GM12878 (cell line): ENCODE measurements at regions not wholly inside any gene's neighbourhood (a gene's known extent, or its start where the extent isn't known, plus 50 kb on each side); places are given as distances from the start of the nearest gene placed in this dataset.

Experiments used
- ATAC-seq: fragments of 200-7000 bp; cut with Tn5 transposase; 3 replicates; pipeline ENCODE4 v1.9.1; 2020; ENCODE audit warnings: mild to moderate bottlenecking, moderate library complexity
- BruUV-seq: library from RNA; stranded (reverse); fragments of 400-500 nt; replicated peaks from 2 replicates; lab custom pipeline; 2021; lab: Mats Ljungman, UMichigan
- CTCF ChIA-PET: fragments of 300-600 bp; sonication (Branson Sonifier 250); formaldehyde crosslinking; extraction: SDS; loops from one replicate; lab custom pipeline; 2021; ENCODE audit warnings: inconsistent platforms; lab: Yijun Ruan, JAX
- POLR2A ChIA-PET: fragments of 350-600 bp; formaldehyde crosslinking; extraction: SDS; loops from one replicate; lab custom pipeline; 2021; ENCODE audit warnings: inconsistent platforms; lab: Charles Lee
- RAD21 ChIA-PET: fragments of 300-600 bp; sonication (Branson Sonifier 250); formaldehyde crosslinking; loops from one replicate; lab custom pipeline; 2023; ENCODE audit warnings: antibody characterized with exemption; ENCODE audit not compliant: unreplicated experiment; lab: Charles Lee
- SMC1A ChIA-PET: fragments of 300-600 bp; sonication (Branson Sonifier 250); formaldehyde crosslinking; loops from one replicate; lab custom pipeline; 2023; ENCODE audit not compliant: unreplicated experiment, uncharacterized antibody; lab: Charles Lee
- DNase-seq: peaks from one replicate; pipeline ENCODE4 v3.0.0-alpha.2; 2011; ENCODE audit warnings: low read depth, low spot score
- FAIRE-seq: peaks from 3 replicates; lab custom pipeline; 2011; peaks lifted over from hg19 to GRCh38; lab: Jason Lieb, UNC
- H2AFZ ChIP-seq: 2 replicates; pipeline ENCODE4 v1.6.0; 2011; ENCODE audit warnings: low read depth, low read length, control low read depth; ENCODE audit not compliant: control insufficient read depth
- H3K27ac ChIP-seq: 2 replicates; pipeline ENCODE4 v1.5.1; 2011; ENCODE audit warnings: control low read depth; ENCODE audit not compliant: control insufficient read depth, insufficient read depth
- H3K27me3 ChIP-seq, 2 experiments: replicated peaks in 1 of 2; 2 replicates each; pipeline versions ENCODE4 v1.6.0 to v1.6.1; 2011; ENCODE audit warnings: low read length in 1 of 2; ENCODE audit not compliant: control insufficient read depth in 2 of 2, insufficient read depth in 2 of 2
- H3K36me3 ChIP-seq, 2 experiments: 2 replicates each; pipeline ENCODE4 v1.5.1; 2011; ENCODE audit warnings: low read length in 1 of 2; ENCODE audit not compliant: control insufficient read depth in 2 of 2, insufficient read depth in 2 of 2
- H3K4me1 ChIP-seq: 2 replicates; pipeline ENCODE4 v1.6.1; 2011; ENCODE audit warnings: mild to moderate bottlenecking, low read length, moderate library complexity, mixed read lengths; ENCODE audit not compliant: control insufficient read depth, insufficient read depth
- H3K4me2 ChIP-seq: 2 replicates; pipeline ENCODE4 v1.6.0; 2011; ENCODE audit warnings: control low read depth; ENCODE audit not compliant: control insufficient read depth, insufficient read depth
- H3K4me3 ChIP-seq: fragments of 200-600 bp; sonication (generic); 2 replicates; pipeline ENCODE4 v1.5.1; 2016
- H3K79me2 ChIP-seq: 2 replicates; pipeline ENCODE4 v1.6.0; 2011; ENCODE audit warnings: low read length; ENCODE audit not compliant: control insufficient read depth, insufficient read depth
- H3K9ac ChIP-seq: 2 replicates; pipeline ENCODE4 v1.8.0; 2011; ENCODE audit warnings: low read length, control low read depth, mixed read lengths; ENCODE audit not compliant: control insufficient read depth, insufficient read depth
- H3K9me3 ChIP-seq: replicated peaks from 3 replicates; pipeline ENCODE4 v1.5.1; 2011; ENCODE audit warnings: mild to moderate bottlenecking, low read length; ENCODE audit not compliant: control insufficient read depth, insufficient read depth
- H4K20me1 ChIP-seq: 2 replicates; pipeline ENCODE4 v1.6.0; 2011; ENCODE audit not compliant: control insufficient read depth, insufficient read depth
- CBX5 ChIP-seq: sonication (generic); IDR thresholded peaks from 2 replicates; pipeline ENCODE4 v1.6.1; 2016; ENCODE audit warnings: low read depth, moderate library complexity, mild to moderate bottlenecking, inconsistent platforms
- CHD4 ChIP-seq: fragments of 200-600 bp; sonication (generic); IDR thresholded peaks from 2 replicates; pipeline ENCODE4 v1.6.1; 2016; ENCODE audit warnings: mild to moderate bottlenecking
- MYB ChIP-seq: fragments of 150-350 bp; IDR thresholded peaks from 2 replicates; pipeline ENCODE4 v1.6.1; 2014; ENCODE audit warnings: mild to moderate bottlenecking, low read depth, low read length, borderline replicate concordance
- NR2C2 ChIP-seq: IDR thresholded peaks from 2 replicates; pipeline ENCODE4 v1.6.1; 2011; ENCODE audit warnings: borderline replicate concordance, low read depth; ENCODE audit not compliant: control insufficient read depth, insufficient read length
- POLR2A ChIP-seq: IDR thresholded peaks from 2 replicates; pipeline ENCODE4 v1.6.1; 2011; ENCODE audit warnings: low read depth, mild to moderate bottlenecking, low read length
- SMARCA5 ChIP-seq: fragments of 450-650 bp; IDR thresholded peaks from 2 replicates; pipeline ENCODE4 v1.6.1; 2017; ENCODE audit warnings: mild to moderate bottlenecking
- TCF12 ChIP-seq: IDR thresholded peaks from 2 replicates; pipeline ENCODE4 v1.6.1; 2011; ENCODE audit warnings: low read depth, mild to moderate bottlenecking, low read length
- ZNF622 ChIP-seq: fragments of 450-650 bp; IDR thresholded peaks from 2 replicates; pipeline ENCODE4 v1.6.1; 2017; ENCODE audit warnings: mild to moderate bottlenecking, inconsistent platforms
- WGBS: methylation state at CpG from one replicate; pipeline ENCODE4 v1.1.6; 2016; ENCODE audit warnings: low lambda C conversion rate; ENCODE audit not compliant: insufficient replicate concordance, insufficient coverage; ENCODE audit errors: missing lambda C conversion rate; 5-methylcytosine and 5-hydroxymethylcytosine counted together
- in situ Hi-C: fragments of 300-500 bp; cut with MboI; formaldehyde crosslinking; loops from 9 replicates; pipeline ENCODE4 v1.14.3; 2018; ENCODE audit warnings: mixed read lengths
- intact Hi-C: fragments of 100-400 bp; cut with micrococcal nuclease; formaldehyde crosslinking; loops from one replicate; pipeline ENCODE4 v1.14.2; 2022; ENCODE audit not compliant: unreplicated experiment
- TF ChIP-seq, protein P1 (sequence below): fragments of 450-650 bp; IDR thresholded peaks from 2 replicates; pipeline ENCODE4 v1.6.1; 2016; ENCODE audit warnings: mild to moderate bottlenecking
- TF ChIP-seq, protein P2 (sequence below): IDR thresholded peaks from 2 replicates; pipeline ENCODE4 v1.6.1; 2011; ENCODE audit warnings: borderline replicate concordance, low read depth, mild to moderate bottlenecking, moderate library complexity, mixed read lengths, low read length; ENCODE audit not compliant: insufficient read depth; ENCODE audit errors: extremely low read length
- TF ChIP-seq, protein P3 (sequence below): fragments of 450-650 bp; IDR thresholded peaks from 2 replicates; pipeline ENCODE4 v1.6.1; 2017; ENCODE audit warnings: mild to moderate bottlenecking
- TF ChIP-seq, protein P4 (sequence below): IDR thresholded peaks from 2 replicates; pipeline ENCODE4 v1.6.1; 2012; ENCODE audit warnings: low read depth, low read length, improper control_type of control experiment

DNA sequence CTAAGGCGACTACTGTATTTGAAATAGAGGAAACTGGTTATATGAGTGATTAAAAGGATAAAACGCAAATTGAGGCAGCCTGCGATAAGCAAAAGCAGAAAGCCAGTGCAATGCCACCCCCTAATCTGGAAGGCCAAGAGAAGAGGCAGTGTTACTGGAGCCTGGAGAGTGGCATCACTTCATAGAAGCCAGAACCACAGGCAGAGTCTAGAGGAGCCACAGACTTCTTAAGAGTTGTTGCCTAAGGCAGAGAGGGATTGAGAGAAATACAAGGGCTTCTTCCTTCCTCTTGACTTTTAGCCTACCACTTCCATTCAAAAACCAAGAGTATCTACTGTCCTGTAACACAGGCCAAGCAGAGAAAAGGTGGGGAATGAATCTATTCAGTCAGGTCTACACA is 94.9 kb upstream of the SKAP2 start:
- H3K27ac ChIP-seq = no peak overlapping the region
- FAIRE-seq (no peak), ATAC-seq (no peak), DNase-seq (no peak)
- TF ChIP-seq, protein P1, sequence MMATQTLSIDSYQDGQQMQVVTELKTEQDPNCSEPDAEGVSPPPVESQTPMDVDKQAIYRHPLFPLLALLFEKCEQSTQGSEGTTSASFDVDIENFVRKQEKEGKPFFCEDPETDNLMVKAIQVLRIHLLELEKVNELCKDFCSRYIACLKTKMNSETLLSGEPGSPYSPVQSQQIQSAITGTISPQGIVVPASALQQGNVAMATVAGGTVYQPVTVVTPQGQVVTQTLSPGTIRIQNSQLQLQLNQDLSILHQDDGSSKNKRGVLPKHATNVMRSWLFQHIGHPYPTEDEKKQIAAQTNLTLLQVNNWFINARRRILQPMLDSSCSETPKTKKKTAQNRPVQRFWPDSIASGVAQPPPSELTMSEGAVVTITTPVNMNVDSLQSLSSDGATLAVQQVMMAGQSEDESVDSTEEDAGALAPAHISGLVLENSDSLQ = no peak
- TF ChIP-seq, protein P2, sequence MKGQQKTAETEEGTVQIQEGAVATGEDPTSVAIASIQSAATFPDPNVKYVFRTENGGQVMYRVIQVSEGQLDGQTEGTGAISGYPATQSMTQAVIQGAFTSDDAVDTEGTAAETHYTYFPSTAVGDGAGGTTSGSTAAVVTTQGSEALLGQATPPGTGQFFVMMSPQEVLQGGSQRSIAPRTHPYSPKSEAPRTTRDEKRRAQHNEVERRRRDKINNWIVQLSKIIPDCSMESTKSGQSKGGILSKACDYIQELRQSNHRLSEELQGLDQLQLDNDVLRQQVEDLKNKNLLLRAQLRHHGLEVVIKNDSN = no peak
- TF ChIP-seq CHD4 (no peak), TCF12 (no peak), SMARCA5 (no peak), NR2C2 (no peak)
- H3K4me2 ChIP-seq = no peak overlapping the region
- ChIA-PET RAD21 (no interaction called here), POLR2A (no interaction called here), SMC1A (no interaction called here), CTCF (interaction anchor here (0.9 kb wide), 1 partner anchor 18 kb away, joined by 4 read pairs; no protein-coding TSS in a partner anchor)
- no peaks in the 10 kb centered on the region for H3K27me3 ChIP-seq
- no peaks in the 10 kb centered on the region for H3K9me3 ChIP-seq
- WGBS = 61% methylated on average over 3 of the region's 3 CpGs
- H3K9ac ChIP-seq = no peak overlapping the region
- no peak overlapping the region for H2AFZ ChIP-seq
- no peaks in the 10 kb centered on the region for H3K4me1 ChIP-seq
- H3K36me3 ChIP-seq = no peaks in the 10 kb centered on the region
- no peaks in the 10 kb centered on the region for H3K79me2 ChIP-seq
- no TSS peak for BruUV-seq
- in situ Hi-C loops (no loop called here), intact Hi-C loops (no loop called here)
- H4K20me1 ChIP-seq = no peaks in the 10 kb centered on the region
- no peak overlapping the region for H3K4me3 ChIP-seq

DNA sequence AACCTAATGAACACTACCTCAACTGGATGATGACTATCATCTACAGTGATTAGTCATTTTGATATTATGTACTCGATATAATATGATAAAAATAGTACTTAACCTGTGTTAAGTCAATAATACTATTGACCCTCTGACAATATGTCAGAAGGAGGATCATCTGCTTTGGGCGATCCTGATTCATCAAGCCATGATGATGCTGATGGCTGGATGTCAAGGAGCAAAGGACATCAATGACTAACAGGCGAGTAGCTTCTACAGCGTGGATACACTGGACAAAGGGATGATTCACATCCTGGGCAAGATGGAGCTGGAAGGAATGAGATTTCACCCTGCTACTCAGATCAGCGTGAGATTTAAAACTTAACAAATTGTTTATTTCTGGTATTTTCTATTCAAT is 94.4 kb upstream of the SKAP2 start:
- Histone ChIP-seq H3K4me3 (no peak overlapping the region), H3K27ac (no peak overlapping the region), H3K36me3 (no peaks in the 10 kb centered on the region), H3K9me3 (no peaks in the 10 kb centered on the region), H3K27me3 (no peaks in the 10 kb centered on the region), H3K4me1 (no peaks in the 10 kb centered on the region), H2AFZ (no peak overlapping the region), H4K20me1 (no peaks in the 10 kb centered on the region), H3K9ac (no peak overlapping the region), H3K4me2 (no peak overlapping the region), H3K79me2 (no peaks in the 10 kb centered on the region)
- 42% methylated on average over 5 of the region's 5 CpGs for WGBS
- RAD21 ChIA-PET = no interaction called here
- TF ChIP-seq, protein P3, sequence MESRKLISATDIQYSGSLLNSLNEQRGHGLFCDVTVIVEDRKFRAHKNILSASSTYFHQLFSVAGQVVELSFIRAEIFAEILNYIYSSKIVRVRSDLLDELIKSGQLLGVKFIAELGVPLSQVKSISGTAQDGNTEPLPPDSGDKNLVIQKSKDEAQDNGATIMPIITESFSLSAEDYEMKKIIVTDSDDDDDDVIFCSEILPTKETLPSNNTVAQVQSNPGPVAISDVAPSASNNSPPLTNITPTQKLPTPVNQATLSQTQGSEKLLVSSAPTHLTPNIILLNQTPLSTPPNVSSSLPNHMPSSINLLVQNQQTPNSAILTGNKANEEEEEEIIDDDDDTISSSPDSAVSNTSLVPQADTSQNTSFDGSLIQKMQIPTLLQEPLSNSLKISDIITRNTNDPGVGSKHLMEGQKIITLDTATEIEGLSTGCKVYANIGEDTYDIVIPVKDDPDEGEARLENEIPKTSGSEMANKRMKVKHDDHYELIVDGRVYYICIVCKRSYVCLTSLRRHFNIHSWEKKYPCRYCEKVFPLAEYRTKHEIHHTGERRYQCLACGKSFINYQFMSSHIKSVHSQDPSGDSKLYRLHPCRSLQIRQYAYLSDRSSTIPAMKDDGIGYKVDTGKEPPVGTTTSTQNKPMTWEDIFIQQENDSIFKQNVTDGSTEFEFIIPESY = no peak
- no peak for TF ChIP-seq POLR2A
- TF ChIP-seq, protein P4, sequence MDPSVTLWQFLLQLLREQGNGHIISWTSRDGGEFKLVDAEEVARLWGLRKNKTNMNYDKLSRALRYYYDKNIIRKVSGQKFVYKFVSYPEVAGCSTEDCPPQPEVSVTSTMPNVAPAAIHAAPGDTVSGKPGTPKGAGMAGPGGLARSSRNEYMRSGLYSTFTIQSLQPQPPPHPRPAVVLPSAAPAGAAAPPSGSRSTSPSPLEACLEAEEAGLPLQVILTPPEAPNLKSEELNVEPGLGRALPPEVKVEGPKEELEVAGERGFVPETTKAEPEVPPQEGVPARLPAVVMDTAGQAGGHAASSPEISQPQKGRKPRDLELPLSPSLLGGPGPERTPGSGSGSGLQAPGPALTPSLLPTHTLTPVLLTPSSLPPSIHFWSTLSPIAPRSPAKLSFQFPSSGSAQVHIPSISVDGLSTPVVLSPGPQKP = no peak
- TF ChIP-seq CBX5 = no peak
- TF ChIP-seq MYB = no peak
- TF ChIP-seq ZNF622 = no peak
- DNase-seq (no peak), ATAC-seq (no peak), FAIRE-seq (no peak)
- no TSS peak for BruUV-seq
- SMC1A ChIA-PET = no interaction called here
- CTCF ChIA-PET = no interaction called here
- intact Hi-C loops (no loop called here), in situ Hi-C loops (no loop called here)
- POLR2A ChIA-PET = no interaction called here
